Erythroblast (primary cell): ENCODE measurements at regions not wholly inside any gene's neighbourhood (a gene's known extent, or its start where the extent isn't known, plus 50 kb on each side); places are given as distances from the start of the nearest gene placed in this dataset.
"Not testable (repeated sequence)": the region's sequence is repeated elsewhere in the genome, so short reads cannot be mapped to it uniquely, and the experiment has no call there.

Experiments used
- DNase-seq, 2 experiments: peaks; one replicate each; lab custom pipeline; 2025; lab: John Stamatoyannopoulos, UW
- GATA1 ChIP-seq: IDR thresholded peaks from 2 replicates; pipeline ENCODE4 v1.6.1; 2011; ENCODE audit warnings: low read depth, mild to moderate bottlenecking, control low read depth, low read length, moderate library complexity
- POLR2A ChIP-seq: IDR thresholded peaks from 2 replicates; pipeline ENCODE4 v1.6.1; 2011; ENCODE audit warnings: mild to moderate bottlenecking, low read length

- TF ChIP-seq GATA1 (no peak), POLR2A (no peak)
- DNase-seq: no peak
Measured at GRCh38 chr2:126227250-126227649, 428.7 kb upstream of the GYPC start.

- no peak for DNase-seq
- TF ChIP-seq GATA1 (no peak), POLR2A (no peak)
Measured at GRCh38 chr2:126228531-126228930, 427.4 kb upstream of the GYPC start.

- TF ChIP-seq POLR2A: no peak
- TF ChIP-seq GATA1: no peak
- DNase-seq: no peak
Measured at GRCh38 chr2:126238251-126238650, 417.7 kb upstream of the GYPC start.

GRCh38 chr2:126239320-126239955 lies 416.5 kb upstream of the GYPC start:
- no peak for DNase-seq
- TF ChIP-seq POLR2A (no peak), GATA1 (no peak)

GRCh38 chr2:126241001-126241400 lies 415.0 kb upstream of the GYPC start:
- DNase-seq: no peak
- TF ChIP-seq POLR2A (no peak), GATA1 (no peak)

GRCh38 chr2:126241411-126241810 lies 414.5 kb upstream of the GYPC start:
- TF ChIP-seq GATA1 (no peak), POLR2A (no peak)

GRCh38 chr2:126244937-126245336 lies 411.0 kb upstream of the GYPC start:
- TF ChIP-seq POLR2A: no peak
- DNase-seq: peak; percentile 58 to 76

More at GRCh38 chr2:126241411-126241810, 414.5 kb upstream of the GYPC start:
- DNase-seq: no peak

GRCh38 chr2:126253669-126254068 lies 402.3 kb upstream of the GYPC start:
- no peak for TF ChIP-seq POLR2A
- TF ChIP-seq GATA1: no peak
- DNase-seq: no peak

GRCh38 chr2:126264625-126265024 lies 391.3 kb upstream of the GYPC start:
- TF ChIP-seq POLR2A (no peak), GATA1 (no peak)
- no peak for DNase-seq

GRCh38 chr2:126269911-126270310 lies 386.0 kb upstream of the GYPC start:
- TF ChIP-seq GATA1: no peak
- TF ChIP-seq POLR2A: no peak

GRCh38 chr2:126270587-126270986 lies 385.4 kb upstream of the GYPC start:
- no peak for DNase-seq
- no peak for TF ChIP-seq GATA1
- TF ChIP-seq POLR2A: no peak

More at GRCh38 chr2:126269911-126270310, 386.0 kb upstream of the GYPC start:
- no peak for DNase-seq

GRCh38 chr2:126272401-126272800 lies 383.6 kb upstream of the GYPC start:
- DNase-seq: no peak
- no peak for TF ChIP-seq POLR2A
- TF ChIP-seq GATA1: no peak

- TF ChIP-seq POLR2A: no peak
- no peak for TF ChIP-seq GATA1
- no peak for DNase-seq
Measured at GRCh38 chr2:126275098-126275497, 380.9 kb upstream of the GYPC start.

GRCh38 chr2:126276268-126276667 lies 379.7 kb upstream of the GYPC start:
- DNase-seq: not testable (repeated sequence)

- no peak for DNase-seq
- no peak for TF ChIP-seq POLR2A
- no peak for TF ChIP-seq GATA1
Measured at GRCh38 chr2:126288362-126288761, 367.6 kb upstream of the GYPC start.

- not testable (repeated sequence) for DNase-seq
Measured at GRCh38 chr2:126293962-126294361, 362.0 kb upstream of the GYPC start.
